Natural killer cell (primary cell): ENCODE measurements at regions not wholly inside any gene's neighbourhood (a gene's known extent, or its start where the extent isn't known, plus 50 kb on each side); places are given as distances from the start of the nearest gene placed in this dataset.

Experiments used
- ATAC-seq, 3 donors: fragments of 150-1000 bp in 2 of 3; fragments of 200-7000 bp in 1 of 3; cut with Tn5 transposase; 1 replicate in 1 of 3; 2 replicates in 2 of 3; pipeline ENCODE4 v1.10.0; 2021; ENCODE audit warnings: mild to moderate bottlenecking in 2 of 3, moderate library complexity in 2 of 3
- DNase-seq, 2 donors: peaks; one replicate each; pipeline versions ENCODE4 v3.0.0 to v3.0.0-alpha.2; 2013 to 2021; ENCODE audit warnings: mixed read lengths in 1 of 2
- H3K27ac ChIP-seq: one replicate; pipeline ENCODE4 v1.5.1; 2013; ENCODE audit warnings: mild to moderate bottlenecking, low read length
- H3K27me3 ChIP-seq: one replicate; pipeline ENCODE4 v1.6.1; 2013; ENCODE audit warnings: low read length; ENCODE audit not compliant: control insufficient read depth, insufficient read depth
- H3K36me3 ChIP-seq: one replicate; pipeline ENCODE4 v1.6.1; 2013; ENCODE audit warnings: low read length; ENCODE audit not compliant: control insufficient read depth, insufficient read depth
- H3K4me1 ChIP-seq: one replicate; pipeline ENCODE4 v1.6.1; 2013; ENCODE audit warnings: low read length; ENCODE audit not compliant: control insufficient read depth, insufficient read depth
- H3K4me3 ChIP-seq: one replicate; pipeline ENCODE4 v1.5.1; 2013; ENCODE audit warnings: low read length
- H3K9me3 ChIP-seq: one replicate; pipeline ENCODE4 v1.6.1; 2013; ENCODE audit warnings: low read length; ENCODE audit not compliant: control insufficient read depth, insufficient read depth
- H3K27ac Mint-ChIP-seq, 2 donors: one replicate each; pipeline ENCODE4 v1.8.0; 2022; ENCODE audit warnings: mild to moderate bottlenecking in 2 of 2, mixed read lengths in 2 of 2, moderate library complexity in 1 of 2
- H3K27me3 Mint-ChIP-seq, 2 donors: one replicate each; pipeline ENCODE4 v1.8.0; 2022; ENCODE audit warnings: low read depth in 2 of 2, mixed read lengths in 2 of 2
- H3K36me3 Mint-ChIP-seq: one replicate; pipeline ENCODE4 v1.8.0; 2022; ENCODE audit warnings: mixed read lengths
- H3K4me1 Mint-ChIP-seq, 2 donors: one replicate each; pipeline ENCODE4 v1.8.0; 2022; ENCODE audit warnings: mixed read lengths in 2 of 2
- H3K4me3 Mint-ChIP-seq: one replicate; pipeline ENCODE4 v1.8.0; 2022; ENCODE audit warnings: mild to moderate bottlenecking, moderate library complexity, mixed read lengths
- H3K9me3 Mint-ChIP-seq, 2 donors: one replicate each; pipeline ENCODE4 v1.8.0; 2022; ENCODE audit warnings: mixed read lengths in 2 of 2
- WGBS: methylation state at CpG from one replicate; pipeline ENCODE4 v1.1.7; 2013; ENCODE audit warnings: missing lambda C conversion rate; ENCODE audit not compliant: insufficient coverage; 5-methylcytosine and 5-hydroxymethylcytosine counted together
- intact Hi-C: fragments of 100-400 bp; cut with micrococcal nuclease; formaldehyde crosslinking; loops from one replicate; pipeline ENCODE4 v1.14.2; 2022
- TF ChIP-seq, protein P1 (sequence below): fragments of 200-600 bp; IDR thresholded peaks from one replicate; pipeline ENCODE4 v1.8.0; 2022; ENCODE audit warnings: antibody characterized with exemption

DNA sequence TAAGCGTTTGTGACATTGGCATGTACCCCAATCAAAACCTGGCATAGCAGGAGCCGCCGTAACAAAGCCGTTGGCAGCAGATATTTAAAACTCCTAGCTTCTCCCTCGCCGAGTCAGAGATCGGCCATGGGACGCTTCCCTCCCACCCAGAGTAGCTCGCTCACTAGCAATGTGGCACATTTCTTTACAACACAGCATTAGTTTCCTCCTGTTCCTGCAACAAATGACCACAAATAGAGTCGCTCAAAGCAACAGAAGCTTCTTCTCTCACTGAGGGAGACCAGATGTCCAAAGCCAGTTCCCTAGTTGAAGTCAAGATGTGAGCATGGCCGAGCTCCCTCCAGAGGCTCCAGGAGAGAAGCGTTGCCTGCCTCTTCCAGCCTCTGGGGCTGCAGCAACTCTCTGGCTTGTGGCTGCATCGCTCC is 106.7 kb downstream of the RBFOX3 start:
- no peak for DNase-seq

GRCh38 chr17:79503126-79503839 is 107.6 kb downstream of the RBFOX3 start:
- Mint-ChIP-seq H3K4me3 (no peak overlapping the region), H3K9me3 (peaks cover 0 to 9% of the 10 kb centered on the region in 2 donors), H3K27me3 (peaks cover 0 to 7% of the 10 kb centered on the region in 2 donors), H3K4me1 (peaks cover 0 to 17% of the 10 kb centered on the region in 2 donors), H3K36me3 (no peaks in the 10 kb centered on the region), H3K27ac (no peak overlapping the region)
- WGBS, result 90% methylated on average over 13 of the region's 15 CpGs
- Histone ChIP-seq H3K4me3 (no peak overlapping the region), H3K9me3 (no peaks in the 10 kb centered on the region), H3K27me3 (no peaks in the 10 kb centered on the region), H3K36me3 (no peaks in the 10 kb centered on the region), H3K4me1 (no peaks in the 10 kb centered on the region), H3K27ac (no peak overlapping the region)
- TF ChIP-seq, protein P1, sequence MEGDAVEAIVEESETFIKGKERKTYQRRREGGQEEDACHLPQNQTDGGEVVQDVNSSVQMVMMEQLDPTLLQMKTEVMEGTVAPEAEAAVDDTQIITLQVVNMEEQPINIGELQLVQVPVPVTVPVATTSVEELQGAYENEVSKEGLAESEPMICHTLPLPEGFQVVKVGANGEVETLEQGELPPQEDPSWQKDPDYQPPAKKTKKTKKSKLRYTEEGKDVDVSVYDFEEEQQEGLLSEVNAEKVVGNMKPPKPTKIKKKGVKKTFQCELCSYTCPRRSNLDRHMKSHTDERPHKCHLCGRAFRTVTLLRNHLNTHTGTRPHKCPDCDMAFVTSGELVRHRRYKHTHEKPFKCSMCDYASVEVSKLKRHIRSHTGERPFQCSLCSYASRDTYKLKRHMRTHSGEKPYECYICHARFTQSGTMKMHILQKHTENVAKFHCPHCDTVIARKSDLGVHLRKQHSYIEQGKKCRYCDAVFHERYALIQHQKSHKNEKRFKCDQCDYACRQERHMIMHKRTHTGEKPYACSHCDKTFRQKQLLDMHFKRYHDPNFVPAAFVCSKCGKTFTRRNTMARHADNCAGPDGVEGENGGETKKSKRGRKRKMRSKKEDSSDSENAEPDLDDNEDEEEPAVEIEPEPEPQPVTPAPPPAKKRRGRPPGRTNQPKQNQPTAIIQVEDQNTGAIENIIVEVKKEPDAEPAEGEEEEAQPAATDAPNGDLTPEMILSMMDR, result no peak
- DNase-seq (no peak), ATAC-seq (no peak)
- intact Hi-C loops, result no loop called here

More for the DNA sequence above, 106.7 kb downstream of the RBFOX3 start:
- Mint-ChIP-seq H3K9me3 (peaks cover 0 to 1% of the 10 kb centered on the region in 2 donors), H3K36me3 (no peaks in the 10 kb centered on the region), H3K27ac (no peak overlapping the region), H3K4me3 (no peak overlapping the region), H3K27me3 (peaks cover 0 to 7% of the 10 kb centered on the region in 2 donors), H3K4me1 (peaks cover 0 to 17% of the 10 kb centered on the region in 2 donors)
- ATAC-seq, result no peak
- TF ChIP-seq, protein P1, result no peak
- intact Hi-C loops, result no loop called here
- Histone ChIP-seq H3K4me3 (no peak overlapping the region), H3K36me3 (no peaks in the 10 kb centered on the region), H3K4me1 (no peaks in the 10 kb centered on the region), H3K9me3 (no peaks in the 10 kb centered on the region), H3K27me3 (no peaks in the 10 kb centered on the region), H3K27ac (no peak overlapping the region)
- 82% methylated on average over 13 of the region's 13 CpGs for WGBS

GRCh38 chr17:79501910-79502309 is 108.9 kb downstream of the RBFOX3 start:
- H3K4me3 ChIP-seq, result no peak overlapping the region
- ATAC-seq (no peak), DNase-seq (no peak)
- Mint-ChIP-seq H3K27ac (no peak overlapping the region), H3K9me3 (peaks cover 0 to 9% of the 10 kb centered on the region in 2 donors), H3K4me1 (peaks cover 0 to 17% of the 10 kb centered on the region in 2 donors), H3K36me3 (no peaks in the 10 kb centered on the region), H3K4me3 (no peak overlapping the region), H3K27me3 (peaks cover 0 to 7% of the 10 kb centered on the region in 2 donors)
- intact Hi-C loops, result no loop called here
- TF ChIP-seq, protein P1, result no peak
- H3K36me3 ChIP-seq, result no peaks in the 10 kb centered on the region
- no peak overlapping the region for H3K27ac ChIP-seq
- no peaks in the 10 kb centered on the region for H3K27me3 ChIP-seq
- no peaks in the 10 kb centered on the region for H3K9me3 ChIP-seq
- no peaks in the 10 kb centered on the region for H3K4me1 ChIP-seq
- WGBS, result 87% methylated on average over 3 of the region's 3 CpGs
